Effector memory CD8-positive, alpha-beta T cell (primary cell): ENCODE measurements at regions not wholly inside any gene's neighbourhood (a gene's known extent, or its start where the extent isn't known, plus 50 kb on each side); places are given as distances from the start of the nearest gene placed in this dataset.
"Not testable (repeated sequence)": the region's sequence is repeated elsewhere in the genome, so short reads cannot be mapped to it uniquely, and the experiment has no call there.

Experiments
- ATAC-seq: fragments of 150-1000 bp; cut with Tn5 transposase; replicated peaks from 2 replicates; pipeline ENCODE4 v1.10.0; 2021; ENCODE audit warnings: mild to moderate bottlenecking, moderate library complexity
- DNase-seq, 3 experiments: peaks; one replicate each; pipeline ENCODE4 v3.0.0; 2021
- H3K27ac Mint-ChIP-seq, 2 donors: one replicate each; pipeline ENCODE4 v1.8.0; 2022; ENCODE audit warnings: mild to moderate bottlenecking in 2 of 2, mixed read lengths in 2 of 2, moderate library complexity in 2 of 2
- H3K27me3 Mint-ChIP-seq, 2 donors: one replicate each; pipeline ENCODE4 v1.8.0; 2022; ENCODE audit warnings: mixed read lengths in 2 of 2
- H3K36me3 Mint-ChIP-seq: one replicate; pipeline ENCODE4 v1.8.0; 2022; ENCODE audit warnings: mild to moderate bottlenecking, moderate library complexity, mixed read lengths; ENCODE audit not compliant: insufficient read depth
- H3K4me1 Mint-ChIP-seq, 2 donors: one replicate each; pipeline ENCODE4 v1.8.0; 2022; ENCODE audit warnings: low read depth in 2 of 2, mixed read lengths in 2 of 2
- H3K4me3 Mint-ChIP-seq, 2 donors: one replicate each; pipeline ENCODE4 v1.8.0; 2022; ENCODE audit warnings: mild to moderate bottlenecking in 2 of 2, mixed read lengths in 2 of 2, moderate library complexity in 2 of 2
- H3K9me3 Mint-ChIP-seq, 2 donors: one replicate each; pipeline ENCODE4 v1.8.0; 2022; ENCODE audit warnings: mixed read lengths in 2 of 2

DNA sequence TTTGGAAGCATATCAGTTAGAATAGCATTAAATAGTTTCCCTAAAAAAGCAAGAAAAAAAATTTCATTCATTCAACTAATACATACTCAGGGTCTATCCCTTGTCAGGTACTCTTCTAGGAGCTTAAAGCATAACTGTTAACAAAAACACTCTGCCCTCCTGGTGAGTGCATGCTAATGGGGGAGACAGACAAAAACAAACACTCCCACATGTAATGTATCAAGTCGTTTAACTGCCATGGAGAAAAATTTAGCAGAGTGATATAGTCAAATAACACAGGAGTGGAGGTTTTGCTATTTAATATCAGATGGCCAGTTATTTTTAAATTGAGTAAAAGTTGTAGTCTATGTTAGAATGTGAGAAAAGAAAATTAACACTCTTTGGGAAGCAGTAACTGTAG is 254.5 kb upstream of the RARB start:
- DNase-seq (no peak), ATAC-seq (no peak)
- H3K9me3 Mint-ChIP-seq: peaks cover 4 to 11% of the 10 kb centered on the region in 2 donors
- peaks cover 2% of the 10 kb centered on the region for H3K36me3 Mint-ChIP-seq
- no peaks in the 10 kb centered on the region for H3K27me3 Mint-ChIP-seq
- no peak overlapping the region for H3K27ac Mint-ChIP-seq
- no peaks in the 10 kb centered on the region for H3K4me1 Mint-ChIP-seq
- no peak overlapping the region for H3K4me3 Mint-ChIP-seq

DNA sequence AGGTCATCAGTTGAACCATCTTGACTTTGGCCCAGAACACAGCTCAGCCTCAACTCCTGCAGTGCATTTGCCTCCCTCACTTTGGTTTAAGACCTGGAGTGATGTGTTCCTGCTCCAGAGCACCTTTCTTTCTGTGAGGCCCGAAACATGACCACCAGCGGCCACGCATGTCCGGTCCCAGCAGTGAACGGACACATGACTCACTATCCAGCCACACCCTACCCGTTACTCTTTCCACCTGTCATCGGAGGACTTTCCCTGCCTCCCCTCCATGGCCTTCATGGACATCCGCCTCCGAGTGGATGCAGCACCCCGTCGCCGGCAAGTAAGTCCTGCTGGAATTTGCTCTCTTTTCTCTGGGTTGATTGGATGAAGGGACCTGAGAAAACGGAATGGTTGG is 253.8 kb upstream of the RARB start:
- Mint-ChIP-seq H3K27ac (no peak overlapping the region), H3K9me3 (peaks cover 4 to 11% of the 10 kb centered on the region in 2 donors), H3K27me3 (no peaks in the 10 kb centered on the region), H3K4me3 (no peak overlapping the region), H3K4me1 (no peaks in the 10 kb centered on the region), H3K36me3 (peaks cover 2% of the 10 kb centered on the region)
- no peak for ATAC-seq
- no peak for DNase-seq

DNA sequence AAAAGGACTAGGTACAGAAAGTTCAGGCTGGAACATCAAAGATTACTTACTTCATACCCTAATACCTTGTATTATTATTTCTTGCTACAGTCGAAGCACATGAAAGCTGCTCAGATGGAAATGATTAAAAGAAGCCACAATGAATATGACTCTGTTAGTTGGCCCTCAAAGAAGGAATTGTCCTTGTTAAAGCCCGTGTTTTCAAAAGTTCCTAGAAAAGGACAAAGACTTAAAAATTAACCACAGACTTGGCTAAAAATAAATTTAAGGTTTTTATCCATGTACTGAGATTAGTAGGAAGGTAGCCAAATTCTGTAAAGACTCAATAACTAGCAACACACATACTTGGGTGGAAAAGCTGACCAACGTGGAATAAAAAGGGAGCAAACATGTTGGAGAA is 251.0 kb upstream of the RARB start:
- peaks cover 11 to 12% of the 10 kb centered on the region in 2 donors for H3K9me3 Mint-ChIP-seq
- no peak overlapping the region for H3K4me3 Mint-ChIP-seq
- ATAC-seq: no peak

DNA sequence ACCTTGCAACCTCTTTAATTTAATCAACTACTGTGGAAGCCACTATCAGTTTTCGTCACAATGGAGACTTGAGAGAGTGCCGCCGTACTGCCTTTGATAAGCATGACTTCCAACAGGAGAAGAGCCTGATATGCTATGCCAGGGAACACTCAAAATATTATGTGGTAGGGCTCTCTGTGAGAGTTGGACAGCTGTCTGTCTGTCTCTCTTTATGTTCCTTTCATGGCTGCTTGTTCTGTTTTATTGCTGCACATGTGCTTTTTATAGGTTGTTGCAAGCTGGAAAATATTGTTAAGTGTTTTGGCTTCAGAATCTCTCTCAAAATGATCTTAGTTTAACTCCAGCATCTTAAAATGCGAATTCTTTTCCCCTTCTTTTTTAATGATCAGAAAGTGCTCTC is 249.4 kb upstream of the RARB start:
- ATAC-seq (no peak), DNase-seq (no peak)
- Mint-ChIP-seq H3K4me3 (no peak overlapping the region), H3K27ac (no peak overlapping the region), H3K27me3 (no peaks in the 10 kb centered on the region), H3K4me1 (no peaks in the 10 kb centered on the region), H3K36me3 (no peaks in the 10 kb centered on the region), H3K9me3 (peaks cover 11% of the 10 kb centered on the region in 2 donors)

More for the DNA sequence above, 251.0 kb upstream of the RARB start:
- no peaks in the 10 kb centered on the region for H3K36me3 Mint-ChIP-seq
- H3K27ac Mint-ChIP-seq: no peak overlapping the region
- no peak for DNase-seq
- no peaks in the 10 kb centered on the region for H3K27me3 Mint-ChIP-seq
- H3K4me1 Mint-ChIP-seq: no peaks in the 10 kb centered on the region

DNA sequence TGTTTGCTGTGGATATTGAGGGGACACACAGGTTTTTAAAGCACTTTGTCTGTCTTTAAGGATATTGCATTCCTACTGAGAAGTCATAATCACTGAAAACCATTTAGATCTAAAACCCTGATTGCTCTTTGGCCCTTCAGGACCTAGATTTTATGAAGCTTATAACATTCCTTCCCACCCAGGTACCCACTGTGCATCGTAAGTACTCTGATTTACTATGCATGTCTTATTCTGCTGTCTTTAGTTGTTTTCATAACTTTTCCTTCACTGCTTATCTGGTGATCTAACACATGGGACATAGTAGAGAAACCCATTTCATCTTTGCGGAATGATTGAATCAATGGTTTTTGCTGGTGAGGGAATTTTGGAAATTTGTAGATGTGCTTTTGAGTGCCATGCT is 247.0 kb upstream of the RARB start:
- peaks cover 8 to 11% of the 10 kb centered on the region in 2 donors for H3K9me3 Mint-ChIP-seq
- ATAC-seq (no peak), DNase-seq (no peak)
- no peaks in the 10 kb centered on the region for H3K27me3 Mint-ChIP-seq
- H3K27ac Mint-ChIP-seq: no peak overlapping the region
- H3K36me3 Mint-ChIP-seq: no peaks in the 10 kb centered on the region
- H3K4me1 Mint-ChIP-seq: no peaks in the 10 kb centered on the region
- no peak overlapping the region for H3K4me3 Mint-ChIP-seq

DNA sequence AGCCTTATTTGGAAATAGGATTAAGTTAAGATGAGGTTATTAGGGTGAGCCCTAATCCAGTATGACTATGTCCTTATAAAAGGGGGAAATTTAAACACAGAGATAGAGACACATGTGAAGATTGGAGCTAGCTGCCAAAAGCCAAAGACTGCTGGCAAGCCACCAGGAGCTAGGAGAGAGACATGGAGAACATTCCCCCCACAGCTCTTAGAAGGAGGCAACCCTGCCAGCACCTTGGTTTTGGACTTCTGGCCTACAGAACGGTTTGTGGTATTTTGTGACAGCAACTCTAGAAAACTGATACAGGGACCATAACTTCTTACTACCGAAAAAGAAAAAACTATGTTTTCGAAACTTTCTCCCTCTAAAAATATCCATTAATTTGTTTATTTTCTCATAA is 245.3 kb upstream of the RARB start:
- Mint-ChIP-seq H3K9me3 (peaks cover 4 to 8% of the 10 kb centered on the region in 2 donors), H3K27me3 (no peaks in the 10 kb centered on the region), H3K4me3 (no peak overlapping the region), H3K36me3 (no peaks in the 10 kb centered on the region), H3K4me1 (no peaks in the 10 kb centered on the region), H3K27ac (no peak overlapping the region)
- ATAC-seq: no peak
- DNase-seq: no peak

DNA sequence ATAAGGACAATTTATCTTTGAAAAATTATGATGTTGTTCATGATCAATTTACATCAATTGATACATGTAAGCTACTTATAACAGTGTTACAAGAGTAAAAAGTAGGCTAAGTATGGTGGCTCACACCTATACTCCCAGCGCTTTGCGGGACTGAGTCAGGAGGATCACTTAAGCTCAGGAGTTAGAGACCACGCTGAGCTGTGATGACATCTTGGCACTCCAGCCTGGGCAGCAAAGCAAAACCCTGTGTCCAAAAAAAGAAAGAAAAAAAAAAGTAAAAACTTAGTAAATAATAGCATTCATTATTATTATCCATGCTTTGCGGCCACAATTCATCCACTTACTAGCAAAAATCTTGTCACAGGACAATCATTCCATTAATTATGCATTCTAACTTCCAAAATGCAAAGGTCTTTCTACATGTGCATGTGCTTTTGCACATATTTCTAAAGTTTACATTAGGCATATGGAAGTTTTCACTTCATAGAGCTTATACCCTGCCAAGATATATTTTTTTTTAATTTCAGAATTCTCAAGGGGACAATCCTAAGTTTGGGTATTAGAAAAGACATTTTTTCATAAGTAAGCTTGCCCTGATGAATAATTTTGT is 243.3 kb upstream of the RARB start:
- ATAC-seq (no peak), DNase-seq (no peak)
- Mint-ChIP-seq H3K36me3 (no peaks in the 10 kb centered on the region), H3K27ac (no peak overlapping the region), H3K4me3 (no peak overlapping the region), H3K4me1 (no peaks in the 10 kb centered on the region), H3K9me3 (peaks cover 0 to 8% of the 10 kb centered on the region in 2 donors), H3K27me3 (no peaks in the 10 kb centered on the region)

DNA sequence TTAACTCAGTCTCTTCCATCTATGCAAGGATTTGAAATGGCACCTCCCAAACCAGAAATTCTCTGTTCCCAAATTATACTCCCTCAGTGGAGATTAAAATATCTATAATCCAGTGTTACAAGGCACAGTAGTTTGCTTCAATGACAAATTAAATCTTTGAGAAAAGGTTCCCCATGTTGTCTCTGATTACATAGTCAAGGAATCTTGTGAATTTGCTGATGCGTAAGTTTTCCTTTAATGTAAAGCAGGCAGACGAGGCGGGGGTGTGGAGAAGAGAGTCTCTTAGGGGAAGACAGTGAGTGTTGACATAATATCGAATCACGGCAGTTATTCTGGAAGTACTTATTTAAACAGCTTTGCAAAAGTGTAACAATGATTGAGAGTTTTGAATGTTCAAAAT is 236.4 kb upstream of the RARB start:
- DNase-seq (no peak), ATAC-seq (no peak)
- Mint-ChIP-seq H3K27me3 (no peaks in the 10 kb centered on the region), H3K9me3 (peaks cover 0 to 5% of the 10 kb centered on the region in 2 donors), H3K4me3 (no peak overlapping the region), H3K36me3 (no peaks in the 10 kb centered on the region), H3K27ac (no peak overlapping the region), H3K4me1 (no peaks in the 10 kb centered on the region)

DNA sequence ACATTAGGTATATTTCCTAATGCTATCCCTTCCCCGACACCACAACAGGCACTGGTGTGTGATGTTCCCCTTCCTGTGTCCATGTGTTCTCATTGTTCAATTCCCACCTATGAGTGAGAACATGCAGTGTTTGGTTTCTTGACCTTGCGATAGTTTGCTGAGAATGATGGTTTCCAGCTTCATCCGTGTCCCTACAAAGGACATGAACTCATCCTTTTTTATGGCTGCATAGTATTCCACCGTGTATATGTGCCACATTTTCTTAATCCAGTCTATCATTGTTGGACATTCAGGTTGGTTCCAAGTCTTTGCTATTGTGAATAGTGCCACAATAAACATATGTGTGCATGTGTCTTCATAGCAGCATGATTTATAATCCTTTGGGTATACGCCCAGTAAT is 228.5 kb upstream of the RARB start:
- peaks cover 6 to 31% of the 10 kb centered on the region in 2 donors for H3K9me3 Mint-ChIP-seq
- not testable (repeated sequence) for H3K4me3 Mint-ChIP-seq, H3K27me3 Mint-ChIP-seq, ATAC-seq, H3K36me3 Mint-ChIP-seq, H3K27ac Mint-ChIP-seq, H3K4me1 Mint-ChIP-seq, DNase-seq

DNA sequence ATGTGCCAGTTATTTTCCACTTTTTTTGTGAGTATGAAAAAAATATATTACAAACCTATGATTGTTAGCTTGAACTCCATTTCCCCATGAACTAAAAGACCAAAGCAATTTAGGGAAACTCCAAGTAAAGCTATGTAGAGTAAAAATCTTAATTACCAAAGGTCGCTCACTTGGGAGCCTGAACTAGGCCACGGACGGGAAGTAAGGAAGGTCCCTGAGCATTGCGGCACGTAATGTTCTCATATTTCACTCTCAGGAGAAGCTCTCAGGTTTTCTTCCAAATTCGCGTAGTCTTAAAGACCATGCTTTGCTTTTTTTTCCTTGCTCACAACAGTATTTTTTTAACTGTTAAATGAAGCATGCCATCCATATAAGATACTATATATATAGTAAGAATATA is 215.3 kb upstream of the RARB start:
- Mint-ChIP-seq H3K4me3 (no peak overlapping the region), H3K36me3 (no peaks in the 10 kb centered on the region), H3K4me1 (no peaks in the 10 kb centered on the region), H3K27me3 (no peaks in the 10 kb centered on the region), H3K9me3 (peaks cover 0 to 2% of the 10 kb centered on the region in 2 donors), H3K27ac (no peak overlapping the region)
- ATAC-seq: no peak
- no peak for DNase-seq

DNA sequence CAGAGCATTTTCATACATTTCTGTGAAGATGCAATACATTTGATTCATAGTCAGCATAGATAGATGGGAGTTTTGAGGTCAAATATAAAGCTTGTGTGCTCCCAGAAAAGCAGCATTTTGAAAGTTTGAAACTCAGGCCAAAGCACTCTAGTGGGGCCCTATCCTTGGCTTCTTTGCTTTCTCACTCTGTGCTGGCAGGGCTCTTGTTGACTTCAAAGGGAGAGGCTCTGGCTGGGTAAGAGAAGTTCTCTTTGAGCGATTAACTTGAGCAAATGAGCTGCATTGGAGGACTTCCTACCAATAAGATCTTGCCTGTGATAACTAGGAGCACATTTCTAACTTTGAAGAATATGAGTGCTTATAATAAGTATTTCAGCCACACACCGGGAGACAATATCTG is 214.0 kb upstream of the RARB start:
- Mint-ChIP-seq H3K27me3 (no peaks in the 10 kb centered on the region), H3K4me1 (no peaks in the 10 kb centered on the region)
- no peak for DNase-seq

DNA sequence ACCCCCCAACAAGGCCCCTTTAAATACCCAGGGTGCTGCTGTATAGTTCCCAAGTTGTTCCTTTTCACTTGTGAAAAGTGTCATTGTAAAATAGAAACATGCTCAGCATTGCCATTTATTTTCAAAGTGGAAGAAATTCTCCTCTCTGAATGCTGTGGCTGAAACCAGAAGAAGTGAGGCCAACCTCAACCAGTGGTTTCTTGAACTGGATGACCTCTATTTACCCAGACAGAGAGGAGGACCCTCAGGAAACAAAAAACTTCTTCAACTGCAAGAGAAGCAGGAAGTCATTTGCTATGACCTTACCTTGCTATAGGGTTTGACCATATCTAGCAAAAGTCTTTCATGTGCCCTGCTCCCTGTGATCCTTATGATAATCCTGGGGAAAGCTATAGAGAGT is 209.7 kb upstream of the RARB start:
- no peak overlapping the region for H3K4me3 Mint-ChIP-seq
- peaks cover 0 to 8% of the 10 kb centered on the region in 2 donors for H3K9me3 Mint-ChIP-seq
- H3K27me3 Mint-ChIP-seq: no peaks in the 10 kb centered on the region
- DNase-seq (no peak), ATAC-seq (no peak)
- no peaks in the 10 kb centered on the region for H3K4me1 Mint-ChIP-seq
- H3K27ac Mint-ChIP-seq: no peak overlapping the region
- H3K36me3 Mint-ChIP-seq: no peaks in the 10 kb centered on the region

More for the DNA sequence above, 214.0 kb upstream of the RARB start:
- H3K4me3 Mint-ChIP-seq: no peak overlapping the region
- ATAC-seq: no peak
- H3K36me3 Mint-ChIP-seq: no peaks in the 10 kb centered on the region
- peaks cover 0 to 7% of the 10 kb centered on the region in 2 donors for H3K9me3 Mint-ChIP-seq
- H3K27ac Mint-ChIP-seq: no peak overlapping the region

DNA sequence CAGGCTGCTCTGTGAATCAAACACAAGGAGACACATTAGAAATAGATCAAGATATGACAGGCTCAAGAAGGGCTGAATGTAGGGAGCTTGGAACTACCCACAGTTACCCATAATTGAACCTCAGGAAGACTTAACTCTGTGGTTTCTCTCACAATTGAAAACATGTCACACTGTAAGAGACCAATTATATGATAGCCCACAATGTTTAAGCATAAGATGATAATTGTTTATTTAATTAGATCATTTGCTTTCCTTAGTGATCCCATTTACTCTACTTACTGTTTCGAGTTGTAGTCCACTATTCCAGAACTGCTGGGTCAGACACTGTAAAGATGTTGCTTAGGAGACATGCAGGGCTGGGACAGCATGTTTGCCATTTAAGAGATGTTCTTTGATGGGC is 201.3 kb upstream of the RARB start:
- H3K9me3 Mint-ChIP-seq: peaks cover 0 to 1% of the 10 kb centered on the region in 2 donors

DNA sequence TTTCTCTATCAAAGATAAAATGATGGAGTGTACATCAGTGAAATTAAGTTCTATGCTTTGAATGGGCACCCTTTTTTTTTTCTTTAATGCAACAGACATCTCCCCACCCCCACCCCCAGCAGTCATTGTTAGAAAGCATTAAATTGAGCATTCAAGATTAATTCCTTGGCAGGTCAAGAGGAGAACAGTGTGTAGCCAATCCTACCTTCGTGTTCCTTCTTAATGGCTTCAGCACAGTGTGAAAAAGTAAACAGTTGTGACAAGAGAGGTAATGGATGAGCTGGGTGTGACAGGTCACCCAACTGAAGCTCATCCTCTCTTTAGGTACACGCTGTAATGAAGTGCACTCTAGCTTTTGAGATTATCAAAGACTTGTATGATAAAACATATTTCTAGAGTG is 198.5 kb upstream of the RARB start:
- DNase-seq (no peak), ATAC-seq (no peak)
- Mint-ChIP-seq H3K36me3 (no peaks in the 10 kb centered on the region), H3K4me3 (no peak overlapping the region), H3K9me3 (peaks cover 0 to 1% of the 10 kb centered on the region in 2 donors), H3K4me1 (no peaks in the 10 kb centered on the region), H3K27me3 (no peaks in the 10 kb centered on the region), H3K27ac (no peak overlapping the region)

More for the DNA sequence above, 201.3 kb upstream of the RARB start:
- H3K27ac Mint-ChIP-seq: no peak overlapping the region
- DNase-seq: no peak
- H3K4me1 Mint-ChIP-seq: no peaks in the 10 kb centered on the region
- ATAC-seq: no peak
- no peaks in the 10 kb centered on the region for H3K27me3 Mint-ChIP-seq
- H3K36me3 Mint-ChIP-seq: no peaks in the 10 kb centered on the region
- H3K4me3 Mint-ChIP-seq: no peak overlapping the region

DNA sequence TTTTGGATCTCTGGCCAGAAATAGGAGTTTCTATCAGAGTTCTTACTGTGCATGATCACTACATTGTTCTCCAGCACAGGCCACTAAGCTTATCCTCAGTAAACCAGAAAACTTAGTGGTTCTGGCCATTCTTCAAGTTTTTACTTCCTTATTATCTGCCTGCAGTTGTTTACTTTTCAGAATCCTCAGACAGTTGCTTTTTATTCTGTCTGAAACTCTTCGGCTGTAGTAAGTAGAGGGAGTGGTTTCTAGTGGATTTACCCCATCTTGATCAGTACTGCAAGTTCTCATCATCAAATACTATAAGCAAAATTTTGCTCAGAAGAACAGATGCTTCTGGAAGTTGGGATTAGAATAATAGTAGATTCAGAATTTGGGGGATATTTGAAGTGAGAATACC is 193.0 kb upstream of the RARB start:
- no peak for ATAC-seq
- H3K27ac Mint-ChIP-seq: no peak overlapping the region
- no peaks in the 10 kb centered on the region for H3K4me1 Mint-ChIP-seq
- no peak for DNase-seq
- H3K4me3 Mint-ChIP-seq: no peak overlapping the region
- H3K9me3 Mint-ChIP-seq: peaks cover 0 to 2% of the 10 kb centered on the region in 2 donors
- H3K36me3 Mint-ChIP-seq: no peaks in the 10 kb centered on the region
- H3K27me3 Mint-ChIP-seq: no peaks in the 10 kb centered on the region
